ENCODE measurements at regions not wholly inside any gene's neighbourhood (a gene's known extent, or its start where the extent isn't known, plus 50 kb on each side); places are given as distances from the start of the nearest gene placed in this dataset.
A peak's percentile ranks its signal among the peaks of the same experiment; 100 is the strongest.

DNA sequence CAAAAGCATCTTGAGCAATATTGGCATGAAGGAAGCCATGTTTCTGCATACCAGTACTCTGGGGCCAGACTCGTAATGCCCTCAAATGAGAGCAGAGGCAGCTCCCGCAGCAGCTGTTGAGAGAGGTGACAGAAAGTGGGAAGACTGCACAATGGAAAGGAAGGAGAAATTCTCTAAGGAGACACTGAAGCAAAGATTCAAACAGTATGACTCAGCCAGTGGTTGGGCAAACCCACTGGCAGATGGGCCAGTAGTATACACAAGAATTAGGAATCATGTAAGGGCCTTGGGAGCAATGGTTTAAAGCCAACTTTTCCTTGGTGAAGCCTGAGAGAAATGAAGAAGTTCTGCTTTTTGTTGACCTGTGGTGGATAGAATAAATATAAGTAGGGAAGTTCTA, 2092.7 kb upstream of the PIK3C3 start:
- H3K4me1 Mint-ChIP-seq (ENCODE audit: insufficient read depth, unreplicated experiment): peaks cover 4% of the 10 kb centered on the region
- DNase-seq (ENCODE audit: unreplicated experiment): peak; percentile 18
- ChIA-PET CTCF (no interaction called here), POLR2A (interaction anchor here (1.0 kb wide), 1 partner anchor 21 kb away, joined by 4 read pairs; no protein-coding TSS in a partner anchor)
- no peak overlapping the region for H3K4me3 Mint-ChIP-seq (ENCODE audit: unreplicated experiment)
- no TSS peak for BruUV-seq (replicated peaks)
- no peaks in the 10 kb centered on the region for H3K27me3 Mint-ChIP-seq (ENCODE audit: insufficient read depth, unreplicated experiment)
- H3K27ac Mint-ChIP-seq (ENCODE audit: low read depth, unreplicated experiment): no peak overlapping the region
- TF ChIP-seq CTCF (IDR thresholded peaks at IDR 0.05; ENCODE audit: unreplicated experiment): no peak
- no peaks in the 10 kb centered on the region for H3K36me3 Mint-ChIP-seq (ENCODE audit: insufficient read depth, unreplicated experiment)
- intact Hi-C loops (cut with micrococcal nuclease): no loop called here
- no peaks in the 10 kb centered on the region for H3K9me3 Mint-ChIP-seq (ENCODE audit: unreplicated experiment)

DNA sequence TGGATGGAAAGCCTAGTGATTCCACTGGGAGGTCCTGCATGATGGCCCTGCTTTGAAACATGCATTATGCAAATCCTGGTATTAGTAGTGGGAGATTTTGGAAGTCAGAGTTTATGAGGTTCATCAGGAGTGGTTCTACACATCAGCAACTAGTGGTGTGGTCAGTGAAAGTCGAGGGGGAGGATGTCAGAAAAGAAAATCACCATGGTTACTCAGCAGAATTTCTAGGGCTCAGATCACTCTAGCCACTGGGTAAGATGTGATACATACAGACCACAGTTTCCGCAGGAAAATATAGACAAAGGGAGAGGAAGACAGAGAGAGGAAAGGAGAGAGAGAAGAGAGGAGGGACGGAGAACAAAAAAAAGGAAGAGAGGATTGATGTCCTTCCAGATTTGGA, 2100.7 kb upstream of the PIK3C3 start:
- ChIA-PET CTCF (no interaction called here), POLR2A (no interaction called here)
- Mint-ChIP-seq H3K4me3 (ENCODE audit: unreplicated experiment) (no peak overlapping the region), H3K27me3 (ENCODE audit: insufficient read depth, unreplicated experiment) (no peaks in the 10 kb centered on the region), H3K27ac (ENCODE audit: low read depth, unreplicated experiment) (no peak overlapping the region), H3K4me1 (ENCODE audit: insufficient read depth, unreplicated experiment) (no peaks in the 10 kb centered on the region), H3K36me3 (ENCODE audit: insufficient read depth, unreplicated experiment) (no peaks in the 10 kb centered on the region), H3K9me3 (ENCODE audit: unreplicated experiment) (no peaks in the 10 kb centered on the region)
- TF ChIP-seq CTCF (IDR thresholded peaks at IDR 0.05; ENCODE audit: unreplicated experiment): no peak
- no TSS peak for BruUV-seq (replicated peaks)
- intact Hi-C loops (cut with micrococcal nuclease): no loop called here
- DNase-seq (ENCODE audit: unreplicated experiment): no peak

DNA sequence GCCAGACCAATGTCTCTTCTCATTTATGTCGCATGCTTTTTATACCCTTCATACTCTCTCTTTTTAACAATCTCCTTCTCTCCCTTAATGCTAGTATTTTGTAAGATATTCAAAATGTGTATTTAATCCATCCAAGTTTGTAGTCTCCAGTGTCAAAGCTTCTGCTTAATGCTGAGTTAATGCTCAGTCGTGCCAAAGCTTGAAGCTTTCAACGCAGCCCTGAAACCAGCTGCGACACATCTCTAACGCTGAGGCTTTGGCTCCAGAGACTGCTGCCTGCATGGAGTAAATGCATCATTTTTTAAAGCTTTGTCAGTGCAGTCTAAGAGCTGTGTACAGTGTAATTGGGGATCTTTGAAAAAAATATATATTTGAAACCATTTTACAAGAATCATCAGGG, 2108.8 kb upstream of the PIK3C3 start:
- no peaks in the 10 kb centered on the region for H3K27me3 Mint-ChIP-seq (ENCODE audit: insufficient read depth, unreplicated experiment)
- intact Hi-C loops (cut with micrococcal nuclease): no loop called here
- H3K36me3 Mint-ChIP-seq (ENCODE audit: insufficient read depth, unreplicated experiment): no peaks in the 10 kb centered on the region
- no peaks in the 10 kb centered on the region for H3K9me3 Mint-ChIP-seq (ENCODE audit: unreplicated experiment)
- no peak overlapping the region for H3K4me3 Mint-ChIP-seq (ENCODE audit: unreplicated experiment)
- POLR2A ChIA-PET: interaction anchor here (0.5 to 0.6 kb wide), 2 partner anchors 50 to 152 kb away, joined by 3 read pairs; no protein-coding TSS in a partner anchor
- CTCF ChIA-PET: interaction anchor here (0.6 kb wide), 1 partner anchor 1303 kb away, joined by 3 read pairs; no protein-coding TSS in a partner anchor
- TF ChIP-seq CTCF (IDR thresholded peaks at IDR 0.05; ENCODE audit: unreplicated experiment): no peak
- peaks cover 4% of the 10 kb centered on the region for H3K4me1 Mint-ChIP-seq (ENCODE audit: insufficient read depth, unreplicated experiment)
- no peak for DNase-seq (ENCODE audit: unreplicated experiment)
- no peak overlapping the region for H3K27ac Mint-ChIP-seq (ENCODE audit: low read depth, unreplicated experiment)
- no TSS peak for BruUV-seq (replicated peaks)

DNA sequence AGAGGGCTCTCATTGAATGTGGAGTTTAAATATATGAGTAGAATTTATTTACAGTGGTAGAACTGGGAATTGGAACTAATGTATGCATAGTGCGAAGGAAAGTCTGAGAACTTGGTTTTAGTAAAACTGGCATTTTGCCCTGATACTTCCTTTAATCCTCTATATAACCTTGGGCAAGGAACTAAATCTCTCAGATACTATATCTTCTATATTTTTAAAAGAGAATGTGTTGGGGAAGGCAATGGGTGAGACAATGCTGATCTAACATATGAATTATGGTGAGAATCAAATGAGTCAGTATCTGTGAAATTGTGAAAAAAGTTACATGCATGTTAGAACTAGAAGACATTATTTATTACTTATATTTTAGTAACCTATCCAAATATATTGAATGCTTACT, 2109.4 kb upstream of the PIK3C3 start:
- TF ChIP-seq CTCF (IDR thresholded peaks at IDR 0.05; ENCODE audit: unreplicated experiment): no peak
- CTCF ChIA-PET: interaction anchor here (0.6 kb wide), 1 partner anchor 449 kb away, joined by 3 read pairs; no protein-coding TSS in a partner anchor
- BruUV-seq (replicated peaks): no TSS peak

More for the DNA sequence above, 2109.4 kb upstream of the PIK3C3 start:
- no peak for DNase-seq (ENCODE audit: unreplicated experiment)
- Mint-ChIP-seq H3K36me3 (ENCODE audit: insufficient read depth, unreplicated experiment) (no peaks in the 10 kb centered on the region), H3K27me3 (ENCODE audit: insufficient read depth, unreplicated experiment) (no peaks in the 10 kb centered on the region), H3K4me1 (ENCODE audit: insufficient read depth, unreplicated experiment) (peaks cover 4% of the 10 kb centered on the region), H3K9me3 (ENCODE audit: unreplicated experiment) (no peaks in the 10 kb centered on the region), H3K4me3 (ENCODE audit: unreplicated experiment) (no peak overlapping the region), H3K27ac (ENCODE audit: low read depth, unreplicated experiment) (no peak overlapping the region)
- POLR2A ChIA-PET: no interaction called here
- intact Hi-C loops (cut with micrococcal nuclease): no loop called here

Data from MCF 10A (cell line).